Smooth muscle cell (in vitro differentiated cells): ENCODE measurements at regions not wholly inside any gene's neighbourhood (a gene's known extent, or its start where the extent isn't known, plus 50 kb on each side); places are given as distances from the start of the nearest gene placed in this dataset.

ENCODE experiments used
- DNase-seq: peaks from one replicate; lab custom pipeline; 2025; ENCODE audit not compliant: unreplicated experiment; lab: John Stamatoyannopoulos, UW
- H2AFZ ChIP-seq: fragments of 200-600 bp; sonication (generic); 2 replicates; pipeline ENCODE4 v1.6.0; 2016; ENCODE audit warnings: antibody characterized with exemption, low read depth, mild to moderate bottlenecking
- H3F3A ChIP-seq: fragments of 200-600 bp; sonication (generic); 2 replicates; pipeline ENCODE4 v1.6.0; 2017; ENCODE audit warnings: antibody characterized with exemption, low read depth
- H3K27ac ChIP-seq: fragments of 200-600 bp; sonication (generic); 2 replicates; pipeline ENCODE4 v1.5.1; 2016; ENCODE audit warnings: low read depth, mild to moderate bottlenecking
- H3K27me3 ChIP-seq: fragments of 200-600 bp; sonication (generic); 2 replicates; pipeline ENCODE4 v1.6.1; 2016; ENCODE audit warnings: low read depth, mild to moderate bottlenecking
- H3K36me3 ChIP-seq: fragments of 200-600 bp; sonication (generic); 2 replicates; pipeline ENCODE4 v1.5.1; 2016; ENCODE audit warnings: low read depth
- H3K4me1 ChIP-seq: fragments of 200-600 bp; sonication (generic); 2 replicates; pipeline ENCODE4 v1.5.1; 2016; ENCODE audit warnings: low read depth
- H3K4me2 ChIP-seq: fragments of 200-600 bp; sonication (generic); 2 replicates; pipeline ENCODE4 v1.6.0; 2016; ENCODE audit warnings: mild to moderate bottlenecking
- H3K4me3 ChIP-seq: fragments of 200-600 bp; sonication (generic); 2 replicates; pipeline ENCODE4 v1.5.1; 2016; ENCODE audit warnings: mild to moderate bottlenecking
- H3K79me2 ChIP-seq: fragments of 200-600 bp; sonication (generic); 2 replicates; pipeline ENCODE4 v1.6.0; 2016; ENCODE audit warnings: low read depth, mild to moderate bottlenecking
- H3K9ac ChIP-seq: fragments of 200-600 bp; sonication (generic); 2 replicates; pipeline ENCODE4 v1.6.0; 2016; ENCODE audit warnings: low read depth
- H3K9me3 ChIP-seq: fragments of 200-600 bp; sonication (generic); replicated peaks from 2 replicates; pipeline ENCODE4 v1.5.1; 2016; ENCODE audit warnings: low read depth
- H4K20me1 ChIP-seq: fragments of 200-600 bp; sonication (generic); 2 replicates; pipeline ENCODE4 v1.6.0; 2016; ENCODE audit warnings: low read depth
- WGBS: methylation state at CpG from one replicate; pipeline ENCODE4 v1.1.7; 2016; ENCODE audit warnings: low lambda C conversion rate; 5-methylcytosine and 5-hydroxymethylcytosine counted together
- TF ChIP-seq, protein P1 (sequence below): fragments of 200-600 bp; sonication (generic); IDR thresholded peaks from 2 replicates; pipeline ENCODE4 v1.5.1; 2017; ENCODE audit warnings: borderline replicate concordance, mild to moderate bottlenecking, antibody characterized with exemption; ENCODE audit not compliant: insufficient read depth, poor library complexity, severe bottlenecking

GRCh38 chr7:119436882-119437281, 836.1 kb upstream of the KCND2 start:
- Histone ChIP-seq H3K4me2 (no peak overlapping the region), H3K27me3 (no peaks in the 10 kb centered on the region), H2AFZ (no peak overlapping the region), H3K4me1 (no peaks in the 10 kb centered on the region), H3K9me3 (no peaks in the 10 kb centered on the region), H3K9ac (no peak overlapping the region), H3K36me3 (no peaks in the 10 kb centered on the region), H3K79me2 (no peaks in the 10 kb centered on the region), H3K4me3 (no peak overlapping the region), H3K27ac (no peak overlapping the region), H4K20me1 (no peaks in the 10 kb centered on the region), H3F3A (no peaks in the 10 kb centered on the region)
- DNase-seq, result no peak
- WGBS, result 73% methylated on average over 2 of the region's 2 CpGs
- TF ChIP-seq, protein P1, sequence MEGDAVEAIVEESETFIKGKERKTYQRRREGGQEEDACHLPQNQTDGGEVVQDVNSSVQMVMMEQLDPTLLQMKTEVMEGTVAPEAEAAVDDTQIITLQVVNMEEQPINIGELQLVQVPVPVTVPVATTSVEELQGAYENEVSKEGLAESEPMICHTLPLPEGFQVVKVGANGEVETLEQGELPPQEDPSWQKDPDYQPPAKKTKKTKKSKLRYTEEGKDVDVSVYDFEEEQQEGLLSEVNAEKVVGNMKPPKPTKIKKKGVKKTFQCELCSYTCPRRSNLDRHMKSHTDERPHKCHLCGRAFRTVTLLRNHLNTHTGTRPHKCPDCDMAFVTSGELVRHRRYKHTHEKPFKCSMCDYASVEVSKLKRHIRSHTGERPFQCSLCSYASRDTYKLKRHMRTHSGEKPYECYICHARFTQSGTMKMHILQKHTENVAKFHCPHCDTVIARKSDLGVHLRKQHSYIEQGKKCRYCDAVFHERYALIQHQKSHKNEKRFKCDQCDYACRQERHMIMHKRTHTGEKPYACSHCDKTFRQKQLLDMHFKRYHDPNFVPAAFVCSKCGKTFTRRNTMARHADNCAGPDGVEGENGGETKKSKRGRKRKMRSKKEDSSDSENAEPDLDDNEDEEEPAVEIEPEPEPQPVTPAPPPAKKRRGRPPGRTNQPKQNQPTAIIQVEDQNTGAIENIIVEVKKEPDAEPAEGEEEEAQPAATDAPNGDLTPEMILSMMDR, result no peak

DNA sequence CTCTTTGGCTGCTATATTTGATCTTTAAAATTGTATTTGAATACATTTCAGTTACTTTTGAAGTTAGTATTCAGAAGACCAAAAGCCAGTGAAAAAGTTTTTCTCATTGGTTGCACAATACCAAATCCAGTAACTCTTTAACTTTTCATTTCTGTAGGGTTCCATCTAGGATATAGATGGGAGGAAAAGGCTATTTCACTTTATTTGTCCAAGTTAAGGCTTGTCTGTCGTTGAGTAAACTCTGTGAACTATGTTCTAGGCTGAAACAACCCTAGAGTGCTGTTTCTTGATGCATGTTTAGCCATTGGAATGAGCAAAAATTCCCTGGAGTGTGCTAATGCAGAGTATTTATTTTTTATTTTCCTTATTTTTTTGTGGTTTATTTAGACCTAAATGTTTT, 834.7 kb upstream of the KCND2 start:
- Histone ChIP-seq H3K27me3 (no peaks in the 10 kb centered on the region), H3K27ac (no peak overlapping the region), H3K9ac (no peak overlapping the region), H3K4me2 (no peak overlapping the region), H3K9me3 (no peaks in the 10 kb centered on the region), H3K4me3 (no peak overlapping the region), H3F3A (no peaks in the 10 kb centered on the region), H3K36me3 (no peaks in the 10 kb centered on the region), H3K4me1 (no peaks in the 10 kb centered on the region), H2AFZ (no peak overlapping the region), H3K79me2 (no peaks in the 10 kb centered on the region), H4K20me1 (no peaks in the 10 kb centered on the region)
- no peak for DNase-seq
- 57% methylated on average over 1 of the region's 1 CpG for WGBS
- TF ChIP-seq, protein P1, result no peak

DNA sequence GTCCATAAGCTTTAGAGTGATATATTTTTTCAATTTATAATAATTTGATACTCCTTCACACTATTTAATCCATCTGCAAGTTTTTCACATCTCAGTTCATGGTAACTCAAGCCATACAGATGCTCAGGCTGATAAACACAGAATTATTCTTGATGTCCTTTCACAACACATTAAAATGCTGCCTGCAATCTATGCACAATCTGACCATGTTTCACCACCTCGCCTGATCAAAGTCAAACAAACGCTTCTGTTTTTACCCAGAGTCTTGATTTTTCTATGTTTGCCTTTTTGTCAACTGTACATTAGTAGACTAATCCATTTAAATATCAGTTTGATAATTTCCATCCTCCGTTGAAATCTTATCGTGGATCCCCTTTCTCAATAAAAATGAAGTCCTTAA, 833.8 kb upstream of the KCND2 start:
- TF ChIP-seq, protein P1, result no peak
- 88% methylated on average over 4 of the region's 4 CpGs for WGBS
- Histone ChIP-seq H3K9ac (no peak overlapping the region), H2AFZ (no peak overlapping the region), H3K4me2 (no peak overlapping the region), H3K27ac (no peak overlapping the region), H4K20me1 (no peaks in the 10 kb centered on the region), H3K79me2 (no peaks in the 10 kb centered on the region), H3K27me3 (no peaks in the 10 kb centered on the region), H3K4me3 (no peak overlapping the region), H3K36me3 (no peaks in the 10 kb centered on the region), H3F3A (no peaks in the 10 kb centered on the region), H3K9me3 (no peaks in the 10 kb centered on the region), H3K4me1 (no peaks in the 10 kb centered on the region)
- no peak for DNase-seq

DNA sequence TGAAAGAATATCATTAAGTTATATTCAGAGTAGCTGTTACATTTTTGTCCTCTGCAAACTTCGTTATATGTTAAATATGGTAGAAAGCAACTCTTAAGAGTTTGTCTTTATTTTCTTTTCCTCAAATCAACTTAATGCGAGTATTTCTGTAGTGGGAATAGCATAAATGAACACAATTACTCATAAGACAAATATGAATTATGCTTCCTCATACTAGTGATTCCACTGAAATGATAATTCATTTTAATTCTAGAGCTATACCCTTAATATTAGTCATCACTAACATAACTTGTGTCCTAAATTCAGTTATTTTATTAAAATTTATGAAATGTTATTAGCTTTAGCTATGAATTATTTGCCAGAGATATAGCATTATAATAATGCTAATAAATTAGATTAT, 820.6 kb upstream of the KCND2 start:
- H3K36me3 ChIP-seq, result no peaks in the 10 kb centered on the region
- no peaks in the 10 kb centered on the region for H3K9me3 ChIP-seq
- H3K27me3 ChIP-seq, result no peaks in the 10 kb centered on the region
- no peak overlapping the region for H3K4me3 ChIP-seq
- H3K4me1 ChIP-seq, result no peaks in the 10 kb centered on the region
- no peak overlapping the region for H3K9ac ChIP-seq
- H4K20me1 ChIP-seq, result no peaks in the 10 kb centered on the region
- TF ChIP-seq, protein P1, result no peak
- no peak for DNase-seq
- H3F3A ChIP-seq, result no peaks in the 10 kb centered on the region
- no peak overlapping the region for H2AFZ ChIP-seq
- no peaks in the 10 kb centered on the region for H3K79me2 ChIP-seq
- H3K27ac ChIP-seq, result no peak overlapping the region
- 78% methylated on average over 2 of the region's 2 CpGs for WGBS
- H3K4me2 ChIP-seq, result no peak overlapping the region
